Activated CD8-positive, alpha-beta T cell treated with anti-CD3 and anti-CD28 coated beads for 36 hours (primary cell): ENCODE measurements at regions not wholly inside any gene's neighbourhood (a gene's known extent, or its start where the extent isn't known, plus 50 kb on each side); places are given as distances from the start of the nearest gene placed in this dataset.

Experiments used
- ATAC-seq: fragments of 200-7000 bp; cut with Tn5 transposase; one replicate; pipeline ENCODE4 v1.10.0; 2021; ENCODE audit warnings: mild to moderate bottlenecking, moderate library complexity
- CTCF ChIA-PET: fragments of 350-600 bp; sonication (Branson Sonifier 250); formaldehyde crosslinking; loops from one replicate; lab custom pipeline; 2021; ENCODE audit warnings: antibody characterized with exemption; lab: Charles Lee
- POLR2A ChIA-PET: fragments of 350-600 bp; sonication (Branson Sonifier 250); formaldehyde crosslinking; loops from one replicate; lab custom pipeline; 2021; ENCODE audit warnings: antibody characterized with exemption; lab: Charles Lee
- DNase-seq: peaks from one replicate; pipeline ENCODE4 v3.0.0-alpha.2; 2020
- H3K27ac Mint-ChIP-seq: one replicate; pipeline ENCODE4 v1.8.0; 2021; ENCODE audit warnings: mild to moderate bottlenecking, mixed read lengths
- H3K27me3 Mint-ChIP-seq: one replicate; pipeline ENCODE4 v1.8.0; 2021; ENCODE audit warnings: mixed read lengths
- H3K36me3 Mint-ChIP-seq: one replicate; pipeline ENCODE4 v1.8.0; 2021; ENCODE audit warnings: low read depth, mixed read lengths
- H3K4me1 Mint-ChIP-seq: one replicate; pipeline ENCODE4 v1.8.0; 2021; ENCODE audit warnings: low read depth, mixed read lengths
- H3K4me3 Mint-ChIP-seq: one replicate; pipeline ENCODE4 v1.8.0; 2021; ENCODE audit warnings: mild to moderate bottlenecking, moderate library complexity, mixed read lengths
- H3K9me3 Mint-ChIP-seq: one replicate; pipeline ENCODE4 v1.8.0; 2021; ENCODE audit warnings: mixed read lengths
- intact Hi-C: fragments of 100-400 bp; cut with micrococcal nuclease; formaldehyde crosslinking; loops from one replicate; pipeline ENCODE4 v1.10.0; 2022
- TF ChIP-seq, protein P1 (sequence below): fragments of 200-600 bp; IDR thresholded peaks from one replicate; pipeline ENCODE4 v1.8.0; 2022; ENCODE audit warnings: antibody characterized with exemption, mild to moderate bottlenecking

DNA sequence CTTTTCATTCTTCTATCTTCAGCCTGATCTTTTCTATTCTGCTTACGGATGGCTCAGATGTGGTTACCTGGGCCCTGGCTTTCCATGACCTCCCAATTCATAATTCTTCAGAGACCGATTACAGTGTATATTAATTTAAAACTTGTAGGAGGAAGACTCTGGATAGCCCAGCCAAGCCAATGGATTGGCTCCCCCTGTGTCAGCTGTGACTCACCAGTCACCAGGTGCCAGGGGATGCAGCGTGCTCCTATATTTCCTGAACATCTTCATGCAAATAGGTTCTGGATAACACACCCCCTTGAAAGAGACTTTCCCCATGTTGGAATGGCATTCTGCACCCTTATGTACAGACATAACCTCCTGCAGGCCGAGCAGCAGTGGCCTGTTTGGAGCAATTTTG, 208.3 kb upstream of the WSCD1 start:
- DNase-seq = no peak
- TF ChIP-seq, protein P1, sequence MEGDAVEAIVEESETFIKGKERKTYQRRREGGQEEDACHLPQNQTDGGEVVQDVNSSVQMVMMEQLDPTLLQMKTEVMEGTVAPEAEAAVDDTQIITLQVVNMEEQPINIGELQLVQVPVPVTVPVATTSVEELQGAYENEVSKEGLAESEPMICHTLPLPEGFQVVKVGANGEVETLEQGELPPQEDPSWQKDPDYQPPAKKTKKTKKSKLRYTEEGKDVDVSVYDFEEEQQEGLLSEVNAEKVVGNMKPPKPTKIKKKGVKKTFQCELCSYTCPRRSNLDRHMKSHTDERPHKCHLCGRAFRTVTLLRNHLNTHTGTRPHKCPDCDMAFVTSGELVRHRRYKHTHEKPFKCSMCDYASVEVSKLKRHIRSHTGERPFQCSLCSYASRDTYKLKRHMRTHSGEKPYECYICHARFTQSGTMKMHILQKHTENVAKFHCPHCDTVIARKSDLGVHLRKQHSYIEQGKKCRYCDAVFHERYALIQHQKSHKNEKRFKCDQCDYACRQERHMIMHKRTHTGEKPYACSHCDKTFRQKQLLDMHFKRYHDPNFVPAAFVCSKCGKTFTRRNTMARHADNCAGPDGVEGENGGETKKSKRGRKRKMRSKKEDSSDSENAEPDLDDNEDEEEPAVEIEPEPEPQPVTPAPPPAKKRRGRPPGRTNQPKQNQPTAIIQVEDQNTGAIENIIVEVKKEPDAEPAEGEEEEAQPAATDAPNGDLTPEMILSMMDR = no peak
- no peaks in the 10 kb centered on the region for H3K4me1 Mint-ChIP-seq
- H3K36me3 Mint-ChIP-seq = no peaks in the 10 kb centered on the region
- ChIA-PET CTCF (no interaction called here), POLR2A (no interaction called here)
- H3K9me3 Mint-ChIP-seq = no peaks in the 10 kb centered on the region
- H3K27ac Mint-ChIP-seq = no peak overlapping the region
- ATAC-seq = no peak
- H3K4me3 Mint-ChIP-seq = no peak overlapping the region
- peaks cover 6% of the 10 kb centered on the region for H3K27me3 Mint-ChIP-seq
- intact Hi-C loops = no loop called here

DNA sequence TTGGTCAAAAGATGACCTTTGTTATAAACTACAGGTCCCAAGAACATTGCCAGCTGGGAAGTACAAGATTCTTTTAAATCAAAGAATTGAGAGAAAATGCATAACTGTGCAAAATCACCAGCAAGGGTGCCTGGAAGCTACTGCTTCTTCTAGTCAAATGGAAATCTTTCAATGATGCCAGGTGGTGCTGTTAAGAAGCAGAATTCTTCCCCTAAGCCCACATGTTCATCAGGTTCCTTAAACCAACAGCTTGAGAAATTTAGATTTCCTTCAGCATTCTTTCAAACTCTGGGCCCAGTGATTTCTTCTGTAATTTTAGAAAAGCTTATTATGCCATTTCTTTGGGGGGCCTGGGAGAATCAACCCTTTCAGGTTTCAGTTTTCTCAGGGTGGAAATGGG, 207.8 kb upstream of the WSCD1 start:
- TF ChIP-seq, protein P1 = no peak
- H3K4me1 Mint-ChIP-seq = no peaks in the 10 kb centered on the region
- CTCF ChIA-PET = no interaction called here
- no peak overlapping the region for H3K27ac Mint-ChIP-seq
- H3K4me3 Mint-ChIP-seq = no peak overlapping the region
- ATAC-seq = no peak
- H3K27me3 Mint-ChIP-seq = peaks cover 6% of the 10 kb centered on the region
- no peaks in the 10 kb centered on the region for H3K9me3 Mint-ChIP-seq
- DNase-seq = no peak
- POLR2A ChIA-PET = interaction anchor here (0.5 kb wide), 1 partner anchor 548 kb away, joined by 3 read pairs; no protein-coding TSS in a partner anchor
- intact Hi-C loops = no loop called here
- no peaks in the 10 kb centered on the region for H3K36me3 Mint-ChIP-seq

DNA sequence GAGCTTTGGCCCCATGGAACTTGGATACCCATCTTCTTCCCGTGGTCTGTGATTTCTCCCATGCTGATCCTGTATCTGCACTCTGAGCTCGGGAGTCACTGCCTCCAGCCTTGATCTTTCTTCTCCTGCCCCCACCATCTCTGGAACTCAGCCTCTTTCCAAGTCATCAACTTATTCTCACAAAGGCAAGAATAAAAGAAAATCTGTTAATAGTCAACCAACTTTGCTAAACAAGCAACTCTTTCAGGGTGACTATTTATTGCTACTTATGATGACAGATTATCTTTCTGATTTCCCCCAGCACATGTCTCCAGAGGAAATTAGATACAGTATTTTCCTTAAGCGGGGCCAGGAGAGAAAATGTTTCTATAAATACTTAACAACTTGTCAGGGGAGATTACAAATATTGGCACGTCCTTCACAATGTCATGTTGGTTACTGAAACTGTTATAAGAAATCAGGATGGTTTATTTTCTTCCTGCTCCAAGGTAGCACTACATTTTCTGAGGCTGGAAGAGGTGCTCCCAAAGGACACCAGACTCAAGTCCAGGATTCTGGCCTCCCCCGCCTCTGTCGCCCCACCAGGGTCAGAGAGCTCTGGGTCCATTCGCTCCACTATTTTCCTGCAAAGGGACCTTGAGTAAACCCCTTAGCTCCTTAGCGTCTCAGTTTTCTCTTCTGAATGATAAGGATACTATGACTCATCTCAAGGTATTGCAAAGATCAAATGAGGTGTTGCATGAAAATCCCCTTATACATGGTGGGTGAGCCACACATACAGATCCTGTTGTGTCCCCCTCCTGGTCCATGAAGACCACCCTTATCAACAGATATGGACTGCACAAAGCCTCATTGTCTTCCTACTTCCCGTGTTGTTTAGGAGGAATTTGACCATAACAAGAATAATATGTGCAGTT, 205.2 kb upstream of the WSCD1 start:
- H3K4me3 Mint-ChIP-seq = no peak overlapping the region
- CTCF ChIA-PET = no interaction called here
- POLR2A ChIA-PET = no interaction called here

DNA sequence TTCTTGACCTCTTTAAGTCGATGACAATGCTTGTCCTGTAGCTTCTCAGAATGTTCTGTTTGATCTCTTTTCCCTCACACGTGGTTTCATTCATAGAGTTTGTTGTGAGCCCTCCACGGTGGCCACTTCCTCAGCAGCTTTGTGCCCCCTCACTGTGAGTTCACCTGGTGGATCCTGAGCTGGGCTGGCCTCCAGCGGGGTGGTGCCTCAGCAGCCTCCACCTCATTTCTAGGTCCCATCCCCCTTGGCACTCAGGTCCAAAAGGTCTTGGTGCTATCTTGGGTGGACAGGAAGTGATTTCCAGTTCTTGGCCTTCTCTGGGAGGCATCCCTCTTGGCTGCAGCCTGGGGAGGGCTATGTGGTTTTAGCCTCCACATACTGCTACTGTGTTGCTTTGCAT, 203.2 kb upstream of the WSCD1 start:
- Mint-ChIP-seq H3K9me3 (no peaks in the 10 kb centered on the region), H3K27ac (no peak overlapping the region), H3K4me3 (no peak overlapping the region), H3K4me1 (no peaks in the 10 kb centered on the region), H3K27me3 (peaks cover 4% of the 10 kb centered on the region), H3K36me3 (no peaks in the 10 kb centered on the region)
- ATAC-seq (no peak), DNase-seq (no peak)
- intact Hi-C loops = no loop called here
- POLR2A ChIA-PET = no interaction called here
- TF ChIP-seq, protein P1 = no peak
- CTCF ChIA-PET = no interaction called here

More for the DNA sequence above, 205.2 kb upstream of the WSCD1 start:
- Mint-ChIP-seq H3K4me1 (no peaks in the 10 kb centered on the region), H3K27ac (no peak overlapping the region), H3K36me3 (no peaks in the 10 kb centered on the region), H3K27me3 (peaks cover 6% of the 10 kb centered on the region), H3K9me3 (no peaks in the 10 kb centered on the region)
- DNase-seq = no peak
- TF ChIP-seq, protein P1 = no peak
- intact Hi-C loops = no loop called here
- no peak for ATAC-seq

DNA sequence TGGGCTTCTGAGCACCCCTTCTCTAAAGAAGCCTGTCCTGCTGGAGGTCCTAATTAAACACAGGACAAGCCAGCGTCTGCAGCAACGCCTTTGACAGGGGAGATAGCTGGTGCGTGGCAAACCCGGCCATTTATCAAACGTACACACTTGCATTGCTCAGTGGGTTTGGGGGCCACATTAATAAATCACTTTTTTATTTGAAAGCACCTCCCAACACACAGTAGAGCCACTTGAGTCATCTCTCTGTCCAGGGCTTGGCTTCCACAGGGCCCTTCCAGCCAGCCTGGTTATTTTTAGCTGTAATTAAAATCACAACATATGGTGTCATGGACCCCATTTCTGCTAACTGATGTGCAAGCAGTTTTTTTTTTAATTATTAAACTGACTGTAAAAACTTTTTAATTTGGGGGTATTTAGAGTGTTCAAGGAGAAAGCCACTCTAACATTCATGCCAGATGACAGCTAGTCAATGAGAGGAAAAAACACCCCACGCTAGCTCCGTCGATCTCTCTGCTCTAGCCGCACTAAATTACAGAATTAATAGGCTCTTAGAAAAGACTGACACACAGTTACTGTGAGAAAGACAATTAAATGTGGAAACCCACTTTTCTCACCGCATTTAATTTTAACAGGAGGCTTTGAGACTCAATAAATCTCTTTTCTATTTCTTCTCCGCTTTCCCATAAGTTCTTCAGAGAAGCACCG, 201.0 kb upstream of the WSCD1 start:
- intact Hi-C loops = no loop called here
- Mint-ChIP-seq H3K4me1 (no peaks in the 10 kb centered on the region), H3K4me3 (no peak overlapping the region), H3K36me3 (no peaks in the 10 kb centered on the region), H3K9me3 (no peaks in the 10 kb centered on the region), H3K27me3 (peaks cover 2% of the 10 kb centered on the region), H3K27ac (no peak overlapping the region)
- CTCF ChIA-PET = no interaction called here
- POLR2A ChIA-PET = no interaction called here
- TF ChIP-seq, protein P1 = no peak
- DNase-seq (no peak), ATAC-seq (no peak)
